Activated naive CD8-positive, alpha-beta T cell treated with anti-CD3 and anti-CD28 coated beads for 36 hours (primary cell): ENCODE measurements at regions not wholly inside any gene's neighbourhood (a gene's known extent, or its start where the extent isn't known, plus 50 kb on each side); places are given as distances from the start of the nearest gene placed in this dataset.

Experiments
- DNase-seq: peaks from one replicate; pipeline ENCODE4 v3.0.0; 2021
- H3K27ac Mint-ChIP-seq: one replicate; pipeline ENCODE4 v1.8.0; 2022; ENCODE audit warnings: mild to moderate bottlenecking, moderate library complexity, mixed read lengths
- H3K27me3 Mint-ChIP-seq: one replicate; pipeline ENCODE4 v1.8.0; 2022; ENCODE audit warnings: mild to moderate bottlenecking, mixed read lengths
- H3K36me3 Mint-ChIP-seq: one replicate; pipeline ENCODE4 v1.8.0; 2021; ENCODE audit warnings: mild to moderate bottlenecking, mixed read lengths
- H3K4me1 Mint-ChIP-seq: one replicate; pipeline ENCODE4 v1.8.0; 2021; ENCODE audit warnings: mixed read lengths
- H3K4me3 Mint-ChIP-seq: one replicate; pipeline ENCODE4 v1.8.0; 2022; ENCODE audit warnings: mild to moderate bottlenecking, moderate library complexity, mixed read lengths
- H3K9me3 Mint-ChIP-seq: one replicate; pipeline ENCODE4 v1.8.0; 2022; ENCODE audit warnings: mixed read lengths

GRCh38 chr17:68734931-68735330, 133.8 kb upstream of the FAM20A start:
- no peak overlapping the region for H3K27ac Mint-ChIP-seq
- DNase-seq: no peak
- H3K36me3 Mint-ChIP-seq: no peaks in the 10 kb centered on the region
- H3K4me3 Mint-ChIP-seq: no peak overlapping the region
- no peaks in the 10 kb centered on the region for H3K4me1 Mint-ChIP-seq
- H3K27me3 Mint-ChIP-seq: peaks cover 16% of the 10 kb centered on the region
- no peaks in the 10 kb centered on the region for H3K9me3 Mint-ChIP-seq

DNA sequence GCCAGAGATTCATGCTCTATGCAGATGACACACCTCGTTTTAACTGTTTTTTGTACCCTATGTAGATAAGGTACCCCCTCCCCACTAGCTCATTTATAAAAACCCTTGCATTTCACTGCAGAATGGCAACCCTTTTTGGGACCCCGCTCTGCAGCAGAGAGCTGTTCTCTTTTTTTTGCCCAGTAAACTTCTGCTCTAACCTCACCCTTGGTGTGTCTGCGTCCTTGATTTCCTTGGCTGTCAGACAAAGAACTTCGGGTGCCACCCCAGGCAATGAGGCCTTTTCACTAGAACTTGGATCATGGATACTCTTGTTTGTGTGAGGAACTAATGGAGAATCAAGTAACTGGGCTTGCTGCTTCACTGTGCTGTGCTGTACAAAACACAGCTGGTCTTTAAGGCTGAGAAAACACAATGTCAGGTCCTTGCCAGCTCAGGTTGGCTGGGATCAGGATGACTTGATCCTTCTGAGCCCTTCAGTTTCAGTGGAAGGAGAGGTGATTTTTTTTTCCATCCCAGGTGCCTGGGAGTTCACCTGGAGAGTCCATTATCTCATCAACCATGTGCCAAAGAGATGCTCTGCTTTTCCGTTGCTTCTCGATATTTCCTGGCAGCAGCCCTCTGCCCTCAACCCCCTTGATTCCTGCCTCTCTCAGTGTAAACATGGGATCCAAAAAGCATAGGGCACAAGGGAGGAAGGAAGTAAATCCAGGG, 133.2 kb upstream of the FAM20A start:
- no peaks in the 10 kb centered on the region for H3K4me1 Mint-ChIP-seq
- H3K27me3 Mint-ChIP-seq: peaks cover 16% of the 10 kb centered on the region
- H3K9me3 Mint-ChIP-seq: no peaks in the 10 kb centered on the region
- no peak overlapping the region for H3K4me3 Mint-ChIP-seq
- no peak for DNase-seq
- no peaks in the 10 kb centered on the region for H3K36me3 Mint-ChIP-seq
- H3K27ac Mint-ChIP-seq: no peak overlapping the region

GRCh38 chr17:68733241-68734176, 132.3 kb upstream of the FAM20A start:
- H3K27ac Mint-ChIP-seq: no peak overlapping the region
- no peaks in the 10 kb centered on the region for H3K36me3 Mint-ChIP-seq
- no peaks in the 10 kb centered on the region for H3K9me3 Mint-ChIP-seq
- H3K4me3 Mint-ChIP-seq: no peak overlapping the region
- H3K4me1 Mint-ChIP-seq: no peaks in the 10 kb centered on the region
- no peak for DNase-seq
- peaks cover 12% of the 10 kb centered on the region for H3K27me3 Mint-ChIP-seq

GRCh38 chr17:68732301-68732749, 131.2 kb upstream of the FAM20A start:
- H3K27ac Mint-ChIP-seq: no peak overlapping the region
- no peak overlapping the region for H3K4me3 Mint-ChIP-seq
- peaks cover 19% of the 10 kb centered on the region for H3K27me3 Mint-ChIP-seq
- H3K4me1 Mint-ChIP-seq: no peaks in the 10 kb centered on the region
- H3K9me3 Mint-ChIP-seq: peaks cover 2% of the 10 kb centered on the region
- DNase-seq: no peak
- no peaks in the 10 kb centered on the region for H3K36me3 Mint-ChIP-seq

- no peak overlapping the region for H3K27ac Mint-ChIP-seq
- DNase-seq: no peak
Measured at GRCh38 chr17:68731465-68731864, 130.3 kb upstream of the FAM20A start.

DNA sequence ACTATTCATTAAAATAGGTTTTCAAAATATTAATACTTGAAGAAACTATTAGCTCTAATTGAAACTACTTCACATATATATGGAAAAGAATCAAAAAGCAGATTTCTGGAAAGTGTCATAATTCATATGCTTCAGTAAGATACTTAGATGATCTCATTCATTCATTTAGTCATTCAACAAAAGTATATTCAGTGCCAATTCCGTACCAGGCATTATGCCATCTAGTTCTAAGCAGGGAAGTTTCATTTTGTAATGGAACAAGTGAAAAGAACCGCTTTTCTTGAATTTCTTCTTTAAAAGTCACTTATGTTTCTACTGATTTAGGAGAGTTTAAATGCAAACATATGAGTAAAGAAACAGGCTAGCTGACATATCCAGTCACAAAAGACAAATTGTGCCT, 118.3 kb upstream of the FAM20A start:
- no peak overlapping the region for H3K4me3 Mint-ChIP-seq
- peaks cover 5% of the 10 kb centered on the region for H3K27me3 Mint-ChIP-seq
- no peaks in the 10 kb centered on the region for H3K4me1 Mint-ChIP-seq
- H3K27ac Mint-ChIP-seq: no peak overlapping the region
- H3K36me3 Mint-ChIP-seq: no peaks in the 10 kb centered on the region
- no peak for DNase-seq
- H3K9me3 Mint-ChIP-seq: no peaks in the 10 kb centered on the region

More at GRCh38 chr17:68731465-68731864, 130.3 kb upstream of the FAM20A start:
- H3K4me1 Mint-ChIP-seq: no peaks in the 10 kb centered on the region
- no peak overlapping the region for H3K4me3 Mint-ChIP-seq
- peaks cover 15% of the 10 kb centered on the region for H3K27me3 Mint-ChIP-seq
- H3K9me3 Mint-ChIP-seq: peaks cover 2% of the 10 kb centered on the region
- no peaks in the 10 kb centered on the region for H3K36me3 Mint-ChIP-seq

- no peaks in the 10 kb centered on the region for H3K4me1 Mint-ChIP-seq
- H3K4me3 Mint-ChIP-seq: no peak overlapping the region
- peaks cover 4% of the 10 kb centered on the region for H3K27me3 Mint-ChIP-seq
- no peak for DNase-seq
- H3K9me3 Mint-ChIP-seq: no peaks in the 10 kb centered on the region
- H3K27ac Mint-ChIP-seq: no peak overlapping the region
- H3K36me3 Mint-ChIP-seq: no peaks in the 10 kb centered on the region
Measured at GRCh38 chr17:68718926-68719325, 117.8 kb upstream of the FAM20A start.

DNA sequence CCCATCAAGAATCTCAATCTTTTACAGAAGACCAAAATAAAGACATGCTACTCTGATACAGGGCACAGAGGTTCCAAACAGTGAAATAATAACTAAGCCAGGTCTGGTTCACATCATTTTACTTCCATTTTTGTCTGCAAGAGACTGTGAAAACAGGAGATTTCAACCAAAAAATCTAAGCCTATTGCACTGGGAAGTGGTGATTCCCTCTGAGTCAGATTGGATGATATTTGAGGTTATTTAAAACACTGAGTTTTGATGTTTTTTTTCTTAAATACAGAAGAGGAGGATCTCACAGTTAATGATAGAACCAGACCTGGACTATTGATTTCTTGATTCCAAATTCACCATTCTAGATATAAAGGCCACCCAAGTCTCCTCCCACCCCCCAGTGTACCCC, 117.3 kb upstream of the FAM20A start:
- Mint-ChIP-seq H3K36me3 (no peaks in the 10 kb centered on the region), H3K4me1 (no peaks in the 10 kb centered on the region), H3K4me3 (no peak overlapping the region), H3K27me3 (peaks cover 4% of the 10 kb centered on the region), H3K9me3 (no peaks in the 10 kb centered on the region), H3K27ac (no peak overlapping the region)
- no peak for DNase-seq

- Mint-ChIP-seq H3K36me3 (no peaks in the 10 kb centered on the region), H3K27ac (no peak overlapping the region)
Measured at GRCh38 chr17:68714676-68715075, 113.5 kb upstream of the FAM20A start.

DNA sequence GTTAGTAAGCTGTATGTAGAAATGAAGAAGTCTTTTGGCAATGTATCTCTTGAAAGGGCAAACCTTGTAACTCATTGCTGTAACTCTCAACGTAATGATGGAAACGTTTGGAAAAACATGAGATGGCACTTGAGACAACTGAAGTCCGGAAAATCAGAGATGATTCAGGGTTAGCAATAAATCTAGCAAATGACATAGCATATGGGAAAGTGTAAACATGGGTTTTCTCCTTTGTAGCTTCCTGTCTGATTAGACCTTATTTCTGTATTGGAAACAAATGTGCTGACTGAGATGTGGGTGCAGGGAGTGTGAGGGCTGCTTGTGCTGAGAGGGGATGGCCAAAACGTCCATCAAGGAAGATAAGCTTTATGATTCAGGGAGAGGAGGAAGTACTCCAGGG, 110.7 kb upstream of the FAM20A start:
- Mint-ChIP-seq H3K27ac (no peak overlapping the region), H3K4me3 (no peak overlapping the region), H3K9me3 (no peaks in the 10 kb centered on the region), H3K36me3 (no peaks in the 10 kb centered on the region), H3K27me3 (peaks cover 13% of the 10 kb centered on the region), H3K4me1 (no peaks in the 10 kb centered on the region)
- DNase-seq: no peak

More at GRCh38 chr17:68714676-68715075, 113.5 kb upstream of the FAM20A start:
- H3K4me3 Mint-ChIP-seq: no peak overlapping the region
- H3K4me1 Mint-ChIP-seq: no peaks in the 10 kb centered on the region
- H3K27me3 Mint-ChIP-seq: peaks cover 13% of the 10 kb centered on the region
- no peaks in the 10 kb centered on the region for H3K9me3 Mint-ChIP-seq
- no peak for DNase-seq

DNA sequence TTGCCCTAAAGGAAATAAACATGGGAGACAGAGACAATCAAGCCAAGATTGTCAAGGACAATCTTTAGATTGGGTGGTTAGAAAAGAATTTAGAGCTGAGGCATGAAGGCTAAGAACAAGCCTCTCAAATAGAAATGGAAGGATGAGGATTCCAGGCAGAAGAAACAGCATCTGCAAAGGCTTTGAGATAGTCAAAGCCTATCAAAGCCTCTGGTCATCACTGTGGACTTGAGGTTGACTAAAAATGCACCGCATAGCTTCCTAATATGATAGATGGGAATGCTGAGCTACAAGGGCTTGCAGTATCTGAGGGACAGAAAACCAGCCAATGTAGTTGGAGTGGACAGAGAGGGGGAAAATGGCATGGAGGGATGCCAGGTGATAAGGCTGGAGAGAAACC, 109.8 kb upstream of the FAM20A start:
- Mint-ChIP-seq H3K27ac (no peak overlapping the region), H3K4me3 (no peak overlapping the region), H3K9me3 (no peaks in the 10 kb centered on the region), H3K36me3 (no peaks in the 10 kb centered on the region), H3K4me1 (no peaks in the 10 kb centered on the region), H3K27me3 (peaks cover 9% of the 10 kb centered on the region)
- DNase-seq: no peak

DNA sequence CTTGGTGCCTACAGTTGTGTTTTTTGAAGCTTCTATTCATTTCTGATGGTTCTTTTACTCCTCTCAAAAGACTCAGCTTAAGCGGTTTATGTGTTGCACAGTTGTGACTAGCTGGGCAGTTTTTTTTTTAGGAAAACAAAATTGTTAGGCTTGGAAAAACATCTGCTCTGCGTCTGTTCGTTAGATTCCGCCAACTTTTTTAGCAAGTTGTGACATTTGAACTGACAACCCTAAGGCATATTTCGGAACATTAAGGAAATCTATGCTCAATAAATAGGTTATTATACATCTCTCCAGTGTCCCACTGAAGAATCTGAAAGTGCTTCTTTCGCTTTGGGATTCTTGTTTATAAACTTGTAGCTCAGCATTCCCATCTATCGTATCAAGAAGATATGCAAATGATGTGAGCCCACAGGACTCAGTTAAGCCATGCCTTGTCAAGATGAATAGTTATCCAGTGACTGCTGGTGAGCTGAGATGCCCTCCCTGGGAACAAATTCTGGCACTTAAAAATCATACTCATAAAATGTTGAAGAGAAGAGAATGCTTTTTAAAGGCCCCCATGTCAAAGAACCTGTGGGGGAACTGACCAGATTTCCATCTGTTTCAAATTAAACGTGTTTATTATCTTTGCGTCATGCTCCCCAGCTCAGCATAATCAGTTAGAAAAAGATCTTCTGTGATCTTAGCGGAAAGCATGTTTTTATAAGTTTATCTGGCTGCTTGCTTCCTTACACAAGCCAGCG, 109.0 kb upstream of the FAM20A start:
- Mint-ChIP-seq H3K4me1 (no peaks in the 10 kb centered on the region), H3K4me3 (no peak overlapping the region), H3K27ac (no peak overlapping the region), H3K36me3 (no peaks in the 10 kb centered on the region), H3K27me3 (peaks cover 9% of the 10 kb centered on the region), H3K9me3 (no peaks in the 10 kb centered on the region)
- DNase-seq: no peak

DNA sequence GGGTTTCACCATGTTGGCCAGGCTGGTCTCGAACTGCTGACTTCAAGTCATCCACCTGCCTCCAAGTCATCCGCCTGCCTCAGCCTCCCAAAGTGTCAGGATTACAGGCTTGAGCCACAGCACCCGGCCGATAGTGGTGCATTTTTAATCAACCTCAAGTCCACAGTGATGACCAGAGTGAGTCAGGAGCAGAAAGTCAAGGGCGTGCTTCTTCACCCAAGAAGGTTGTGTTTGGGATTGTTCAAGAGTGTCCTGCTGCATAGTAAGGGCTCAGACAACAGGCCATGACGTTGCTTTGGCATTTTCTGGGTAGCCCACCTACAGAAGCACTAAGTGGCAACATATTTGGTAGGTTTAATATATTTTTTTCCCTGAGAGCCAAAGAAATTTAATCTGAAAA, 108.3 kb upstream of the FAM20A start:
- Mint-ChIP-seq H3K27me3 (peaks cover 9% of the 10 kb centered on the region), H3K27ac (no peak overlapping the region), H3K36me3 (no peaks in the 10 kb centered on the region), H3K9me3 (no peaks in the 10 kb centered on the region), H3K4me1 (no peaks in the 10 kb centered on the region), H3K4me3 (no peak overlapping the region)
- DNase-seq: no peak

DNA sequence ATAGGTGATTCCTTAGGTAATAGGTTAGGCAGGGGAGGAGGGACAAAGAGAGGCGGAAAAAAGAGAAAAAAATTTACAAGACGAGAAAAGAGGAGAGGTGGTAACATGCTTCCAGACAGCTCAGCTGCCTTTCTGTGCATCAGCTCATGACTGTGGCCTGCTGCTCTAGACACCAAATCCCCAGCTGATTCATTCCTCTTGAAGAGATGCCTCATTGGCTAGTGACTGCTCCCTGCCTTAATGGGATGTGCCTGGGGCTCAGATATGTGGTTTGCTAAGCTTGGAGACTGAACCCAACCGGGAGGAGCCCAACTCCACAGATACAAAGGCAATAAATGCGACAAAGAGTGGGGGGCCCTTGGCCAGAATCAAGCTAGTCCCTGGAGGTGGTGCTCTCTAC, 105.9 kb upstream of the FAM20A start:
- DNase-seq: no peak
- no peaks in the 10 kb centered on the region for H3K36me3 Mint-ChIP-seq
- H3K4me3 Mint-ChIP-seq: no peak overlapping the region
- H3K9me3 Mint-ChIP-seq: no peaks in the 10 kb centered on the region
- no peak overlapping the region for H3K27ac Mint-ChIP-seq
- H3K4me1 Mint-ChIP-seq: no peaks in the 10 kb centered on the region
- peaks cover 8% of the 10 kb centered on the region for H3K27me3 Mint-ChIP-seq

GRCh38 chr17:68706356-68706920, 105.3 kb upstream of the FAM20A start:
- no peak overlapping the region for H3K27ac Mint-ChIP-seq
- no peak overlapping the region for H3K4me3 Mint-ChIP-seq
- no peaks in the 10 kb centered on the region for H3K9me3 Mint-ChIP-seq
- peaks cover 5% of the 10 kb centered on the region for H3K27me3 Mint-ChIP-seq
- DNase-seq: no peak
- H3K36me3 Mint-ChIP-seq: no peaks in the 10 kb centered on the region
- no peaks in the 10 kb centered on the region for H3K4me1 Mint-ChIP-seq
